ACC112 (cell line): ENCODE measurements at regions not wholly inside any gene's neighbourhood (a gene's known extent, or its start where the extent isn't known, plus 50 kb on each side); places are given as distances from the start of the nearest gene placed in this dataset.
A peak's percentile ranks its signal among the peaks of the same experiment; 100 is the strongest.
"Not testable (repeated sequence)": the region's sequence is repeated elsewhere in the genome, so short reads cannot be mapped to it uniquely, and the experiment has no call there.

ENCODE experiments used
- H2AFZ ChIP-seq: fragments of 200-600 bp; sonication (generic); one replicate; pipeline ENCODE4 v1.6.0; 2017; ENCODE audit warnings: antibody characterized with exemption, low read length; ENCODE audit not compliant: unreplicated experiment
- H3K27ac ChIP-seq: fragments of 200-600 bp; sonication (generic); 2 replicates; pipeline ENCODE4 v1.5.1; 2014; ENCODE audit warnings: low read depth, mild to moderate bottlenecking, antibody characterized with exemption, low read length, moderate library complexity
- H3K27me3 ChIP-seq: fragments of 200-600 bp; sonication (generic); 2 replicates; pipeline ENCODE4 v1.6.1; 2014; ENCODE audit warnings: mild to moderate bottlenecking, antibody characterized with exemption, low read length, moderate library complexity, mixed read lengths; ENCODE audit not compliant: insufficient read depth
- H3K36me3 ChIP-seq: fragments of 200-600 bp; sonication (generic); 2 replicates; pipeline ENCODE4 v1.6.1; 2016; ENCODE audit warnings: mild to moderate bottlenecking, antibody characterized with exemption, low read length, moderate library complexity, mixed read lengths; ENCODE audit not compliant: insufficient read depth
- H3K4me1 ChIP-seq: fragments of 200-600 bp; sonication (generic); one replicate; pipeline ENCODE4 v1.6.1; 2016; ENCODE audit warnings: low read length, mixed read lengths; ENCODE audit not compliant: insufficient read depth, unreplicated experiment, control insufficient read depth
- H3K4me3 ChIP-seq: fragments of 200-600 bp; sonication (generic); 2 replicates; pipeline ENCODE4 v1.5.1; 2014; ENCODE audit warnings: mild to moderate bottlenecking, low read depth, low read length
- H3K79me2 ChIP-seq: fragments of 200-600 bp; sonication (generic); one replicate; pipeline ENCODE4 v1.6.0; 2016; ENCODE audit warnings: low read length; ENCODE audit not compliant: control insufficient read depth, unreplicated experiment, insufficient read depth

DNA sequence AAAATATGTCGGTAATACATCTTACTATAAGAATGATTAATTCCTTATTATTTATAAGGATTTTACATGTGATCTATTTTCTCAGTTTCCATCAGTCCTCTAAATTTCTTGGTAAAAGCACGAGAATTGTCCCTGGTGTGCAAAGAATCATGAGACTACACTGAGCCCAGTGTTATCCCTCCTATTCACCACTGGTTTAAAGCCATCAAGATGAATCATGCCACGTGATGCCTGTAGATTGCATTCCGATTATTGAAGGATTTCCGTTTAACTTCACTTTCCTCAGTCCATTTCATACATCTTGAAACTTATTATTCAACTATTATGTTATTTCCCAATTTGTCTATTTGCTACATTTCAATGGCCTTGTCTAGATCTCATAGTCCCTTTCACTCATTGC, 601.9 kb downstream of the GALC start:
- no peak overlapping the region for H3K4me3 ChIP-seq
- H2AFZ ChIP-seq, result no peak overlapping the region
- H3K36me3 ChIP-seq, result no peaks in the 10 kb centered on the region
- no peak overlapping the region for H3K27ac ChIP-seq
- no peaks in the 10 kb centered on the region for H3K4me1 ChIP-seq
- H3K27me3 ChIP-seq, result no peaks in the 10 kb centered on the region
- H3K79me2 ChIP-seq, result no peaks in the 10 kb centered on the region

DNA sequence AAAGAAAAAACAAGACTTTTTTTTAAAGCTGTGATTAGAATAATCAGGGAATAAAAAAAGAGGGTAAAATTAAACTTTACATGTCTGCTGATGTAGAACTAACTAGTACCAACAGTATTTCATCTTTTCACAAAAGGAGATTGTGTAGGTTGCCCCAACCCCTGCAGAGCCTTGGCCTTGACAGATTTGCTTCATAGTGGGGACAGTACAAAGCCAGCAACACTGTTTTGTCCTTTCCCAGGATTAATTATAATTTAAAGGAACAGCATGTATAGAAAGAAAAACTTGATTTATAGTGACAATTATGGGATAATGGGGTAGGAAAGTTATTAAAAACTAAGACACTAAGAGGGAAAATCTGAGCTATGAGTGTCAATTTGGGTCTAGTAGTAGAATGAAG, 604.0 kb downstream of the GALC start:
- Histone ChIP-seq H3K4me1 (no peaks in the 10 kb centered on the region), H3K4me3 (no peak overlapping the region), H3K27me3 (no peaks in the 10 kb centered on the region), H3K79me2 (no peaks in the 10 kb centered on the region), H2AFZ (no peak overlapping the region), H3K27ac (no peak overlapping the region), H3K36me3 (no peaks in the 10 kb centered on the region)

DNA sequence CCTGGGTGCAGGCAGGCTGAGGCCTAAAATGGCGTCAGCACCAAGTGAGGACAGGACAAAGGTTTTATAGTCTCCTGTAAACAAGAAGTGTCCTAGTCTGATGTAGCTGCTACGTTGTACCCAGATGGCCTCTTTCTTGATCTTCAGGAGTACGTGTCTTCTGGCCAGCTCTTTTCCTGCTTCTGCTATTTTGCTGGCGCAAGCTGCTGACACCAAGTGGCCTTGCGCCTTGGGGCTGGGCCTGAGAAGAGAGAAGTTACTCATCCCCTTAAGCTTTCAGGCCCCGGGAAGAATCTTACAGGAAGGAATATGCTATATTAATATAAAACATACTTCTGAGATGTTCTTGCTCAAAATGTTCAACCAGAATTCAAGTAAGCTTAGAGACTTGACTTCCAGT, 605.2 kb downstream of the GALC start:
- no peaks in the 10 kb centered on the region for H3K27me3 ChIP-seq

DNA sequence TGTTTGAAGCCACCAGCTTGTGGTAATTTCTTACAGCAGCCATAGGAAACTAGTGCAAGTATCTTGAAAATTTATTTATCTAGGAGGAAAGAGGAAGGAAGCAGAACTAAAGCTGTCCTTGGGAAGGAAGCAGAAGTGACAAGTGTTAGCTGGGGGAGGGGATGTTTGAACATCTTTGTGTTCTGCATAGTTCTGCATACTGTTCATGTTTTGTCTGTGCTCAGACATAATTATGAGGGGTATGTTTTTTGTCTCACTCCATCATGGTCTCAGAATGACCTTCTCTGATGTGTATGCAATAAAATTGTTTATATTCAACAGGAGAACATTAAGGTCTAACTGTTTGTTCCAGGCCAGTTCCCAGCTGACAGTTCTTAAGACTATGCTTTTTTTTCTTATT, 606.5 kb downstream of the GALC start:
- H3K27ac ChIP-seq, result no peak overlapping the region
- H3K4me1 ChIP-seq, result no peaks in the 10 kb centered on the region
- no peaks in the 10 kb centered on the region for H3K27me3 ChIP-seq
- no peak overlapping the region for H2AFZ ChIP-seq
- H3K36me3 ChIP-seq, result no peaks in the 10 kb centered on the region
- H3K4me3 ChIP-seq, result no peak overlapping the region
- no peaks in the 10 kb centered on the region for H3K79me2 ChIP-seq

More for the DNA sequence above, 605.2 kb downstream of the GALC start:
- H3K4me3 ChIP-seq, result no peak overlapping the region
- no peaks in the 10 kb centered on the region for H3K36me3 ChIP-seq
- H3K4me1 ChIP-seq, result no peaks in the 10 kb centered on the region
- no peak overlapping the region for H3K27ac ChIP-seq
- H2AFZ ChIP-seq, result no peak overlapping the region
- H3K79me2 ChIP-seq, result no peaks in the 10 kb centered on the region

DNA sequence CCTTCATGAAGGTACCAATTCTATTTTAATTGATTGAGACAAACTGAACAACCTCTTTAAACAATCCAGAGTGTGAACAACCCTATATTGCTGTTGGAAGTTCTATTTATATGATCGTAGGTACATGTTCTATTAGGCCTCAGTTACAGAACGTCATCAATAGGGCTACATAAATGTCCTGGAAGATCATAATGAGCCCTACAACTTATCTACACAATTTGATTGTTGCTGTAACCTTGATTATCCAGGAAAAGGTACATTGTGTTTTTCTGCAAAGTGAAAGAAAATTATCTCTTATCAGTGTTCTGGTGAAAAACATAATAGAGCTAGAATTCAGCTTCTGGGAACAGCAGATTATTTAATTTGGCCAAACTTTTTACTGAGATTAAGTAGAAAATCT, 612.9 kb downstream of the GALC start:
- Histone ChIP-seq H3K27ac (no peak overlapping the region), H3K4me3 (no peak overlapping the region), H3K4me1 (no peaks in the 10 kb centered on the region), H2AFZ (no peak overlapping the region), H3K27me3 (no peaks in the 10 kb centered on the region), H3K36me3 (no peaks in the 10 kb centered on the region), H3K79me2 (no peaks in the 10 kb centered on the region)

DNA sequence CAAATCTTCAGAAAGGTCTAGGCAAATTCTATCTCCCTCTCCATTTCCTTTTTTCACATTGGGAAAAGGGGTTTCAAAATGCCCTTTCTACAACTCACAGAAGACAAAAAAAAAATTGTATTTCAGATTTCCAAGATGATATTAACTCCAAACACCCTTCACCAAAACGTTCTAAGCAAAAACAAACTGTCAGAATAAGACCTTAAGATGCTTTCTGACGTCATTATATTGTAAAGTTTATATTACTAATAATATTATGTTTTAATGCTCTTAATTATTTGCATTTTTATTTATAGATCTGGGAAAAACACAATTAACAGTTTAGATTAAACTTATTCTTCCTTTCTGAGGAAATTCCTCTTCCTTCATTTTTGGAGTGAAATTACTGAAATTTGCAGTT, 624.2 kb downstream of the GALC start:
- H3K79me2 ChIP-seq, result no peaks in the 10 kb centered on the region
- H3K27me3 ChIP-seq, result no peaks in the 10 kb centered on the region
- H3K4me1 ChIP-seq, result no peaks in the 10 kb centered on the region
- no peak overlapping the region for H3K27ac ChIP-seq
- no peak overlapping the region for H3K4me3 ChIP-seq
- no peak overlapping the region for H2AFZ ChIP-seq
- no peaks in the 10 kb centered on the region for H3K36me3 ChIP-seq

DNA sequence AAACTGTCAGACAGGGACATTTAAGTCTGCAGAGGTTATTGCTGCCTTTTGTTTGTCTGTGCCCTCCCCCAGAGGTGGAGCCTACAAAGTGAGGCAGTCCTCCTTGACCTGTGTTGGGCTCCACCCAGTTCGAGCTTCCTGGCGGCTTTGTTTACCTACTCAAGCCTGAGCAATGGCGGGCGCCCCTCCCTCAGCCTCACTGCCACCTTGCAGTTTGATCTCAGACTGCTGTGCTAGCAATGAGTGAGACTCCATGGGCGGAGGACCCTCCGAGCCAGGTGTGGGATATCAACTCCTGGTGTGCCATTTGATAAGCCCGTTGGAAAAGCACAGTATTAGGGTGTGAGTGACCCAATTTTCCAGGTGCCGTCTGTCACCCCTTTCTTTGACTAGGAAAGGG, 632.7 kb downstream of the GALC start:
- not testable (repeated sequence) for H3K36me3 ChIP-seq, H3K4me1 ChIP-seq, H3K27ac ChIP-seq, H3K79me2 ChIP-seq, H2AFZ ChIP-seq, H3K4me3 ChIP-seq, H3K27me3 ChIP-seq

DNA sequence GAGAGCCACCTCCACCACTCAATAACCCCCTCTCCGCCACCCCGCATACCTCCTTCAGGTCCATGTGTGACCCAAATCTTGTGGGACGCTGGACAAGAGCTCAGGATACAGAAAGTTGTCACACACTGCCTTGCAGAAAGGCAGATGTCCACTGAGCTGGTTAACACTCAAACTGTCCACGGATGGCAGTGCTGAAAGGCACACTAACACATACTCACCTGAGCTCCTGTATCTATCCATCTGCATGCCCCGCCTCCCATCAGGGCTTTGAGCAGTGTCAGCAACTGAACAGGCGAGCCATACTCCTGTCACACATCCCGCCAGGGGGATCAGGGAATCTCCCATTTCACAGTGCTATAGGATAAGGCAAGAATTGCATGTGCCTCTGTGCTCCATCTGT, 642.0 kb downstream of the GALC start:
- H2AFZ ChIP-seq, result no peak overlapping the region
- no peaks in the 10 kb centered on the region for H3K79me2 ChIP-seq
- H3K27ac ChIP-seq, result no peak overlapping the region
- H3K4me3 ChIP-seq, result no peak overlapping the region
- H3K4me1 ChIP-seq, result no peaks in the 10 kb centered on the region
- H3K27me3 ChIP-seq, result no peaks in the 10 kb centered on the region
- H3K36me3 ChIP-seq, result no peaks in the 10 kb centered on the region

DNA sequence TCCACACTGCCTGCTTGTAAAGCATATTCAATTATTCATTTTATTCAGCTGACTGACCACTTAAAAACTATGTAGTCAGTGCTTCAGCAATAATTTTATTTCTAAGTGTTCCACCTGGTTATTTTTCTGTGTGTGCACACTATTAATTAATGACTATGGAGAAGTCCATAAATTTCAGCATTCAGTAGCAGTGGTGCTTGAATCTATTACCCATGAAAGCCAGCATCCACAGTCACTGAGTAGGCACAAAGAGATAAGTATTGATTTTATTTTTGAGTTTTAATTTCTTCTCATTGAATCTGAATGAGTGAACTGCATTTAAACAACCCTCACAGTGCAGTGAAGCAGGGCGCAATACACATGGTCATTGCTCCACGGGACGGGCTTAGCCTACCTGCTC, 643.1 kb downstream of the GALC start:
- Histone ChIP-seq H3K79me2 (no peaks in the 10 kb centered on the region), H2AFZ (no peak overlapping the region), H3K4me3 (no peak overlapping the region), H3K27me3 (no peaks in the 10 kb centered on the region), H3K4me1 (no peaks in the 10 kb centered on the region), H3K36me3 (no peaks in the 10 kb centered on the region), H3K27ac (no peak overlapping the region)

DNA sequence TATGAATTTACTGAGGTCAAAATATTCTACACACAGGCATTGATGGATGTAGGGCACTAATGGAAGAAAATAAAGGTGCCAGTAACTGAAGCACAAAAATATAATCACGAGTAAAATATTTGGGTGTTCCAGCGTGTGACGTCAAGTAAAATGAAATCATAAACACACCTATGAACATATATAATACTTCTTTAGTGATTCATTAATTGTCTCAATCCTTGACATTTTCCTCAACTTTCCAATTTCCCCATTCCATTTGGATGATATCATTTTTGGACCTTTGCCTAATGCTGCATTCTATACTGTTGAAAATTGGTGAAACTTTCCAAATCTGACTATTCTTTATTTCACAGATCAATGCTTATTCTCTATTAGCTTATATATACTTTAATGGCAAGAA, 649.3 kb downstream of the GALC start:
- Histone ChIP-seq H2AFZ (no peak overlapping the region), H3K36me3 (no peaks in the 10 kb centered on the region), H3K4me1 (no peaks in the 10 kb centered on the region), H3K4me3 (no peak overlapping the region), H3K27ac (no peak overlapping the region), H3K27me3 (no peaks in the 10 kb centered on the region), H3K79me2 (no peaks in the 10 kb centered on the region)

DNA sequence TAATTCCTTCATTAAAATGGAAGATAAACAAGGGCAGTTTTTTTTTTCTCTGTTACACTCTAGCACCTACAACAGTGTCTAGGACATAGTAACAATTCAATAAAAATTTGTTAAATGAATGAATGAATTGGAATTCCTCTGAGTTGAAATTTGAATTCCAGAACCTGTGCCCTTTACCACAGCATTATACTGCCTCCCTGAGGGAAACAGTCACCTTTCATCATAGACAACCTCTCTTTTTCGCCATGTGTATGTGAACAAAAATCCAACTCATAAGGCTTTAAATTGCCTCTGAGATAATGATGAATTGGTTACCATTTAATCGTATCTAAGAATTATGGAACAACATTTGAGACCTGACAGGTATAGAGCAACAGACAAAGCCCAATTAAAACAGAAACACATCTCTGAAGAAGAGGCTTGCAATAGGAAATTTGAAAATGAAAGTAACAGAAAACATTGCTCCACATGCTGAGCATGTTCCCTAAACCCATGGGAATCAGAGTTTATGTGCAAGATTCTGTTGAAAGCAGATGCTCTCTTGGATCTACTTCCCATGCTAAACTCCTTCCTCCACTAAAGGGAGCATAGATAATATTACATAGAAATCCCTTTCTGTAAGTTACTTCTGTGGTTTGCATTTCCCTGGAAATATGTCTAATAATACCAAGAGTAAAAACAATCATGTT, 657.8 kb downstream of the GALC start:
- Histone ChIP-seq H2AFZ (no peak overlapping the region), H3K27ac (no peak overlapping the region), H3K36me3 (no peaks in the 10 kb centered on the region), H3K27me3 (no peaks in the 10 kb centered on the region), H3K4me3 (peak overlapping the region; percentile 29; the same call in 1 of the 2 replicates), H3K79me2 (no peaks in the 10 kb centered on the region), H3K4me1 (no peaks in the 10 kb centered on the region)
